Gastroesophageal sphincter (tissue), 4 donors: ENCODE measurements at regions not wholly inside any gene's neighbourhood (a gene's known extent, or its start where the extent isn't known, plus 50 kb on each side); places are given as distances from the start of the nearest gene placed in this dataset.
A peak's percentile ranks its signal among the peaks of the same experiment; 100 is the strongest.

ENCODE experiments used
- ATAC-seq: fragments of 150-250 bp; one replicate; pipeline ENCODE4 v1.9.1; 2016; ENCODE audit warnings: mild to moderate bottlenecking, moderate library complexity
- H3K27ac ChIP-seq, 4 donors: fragments of 200-600 bp; sonication (generic) in 3 of 4; 1 replicate in 3 of 4; 2 replicates in 1 of 4; pipeline ENCODE4 v1.5.1; 2016 to 2019
- H3K27me3 ChIP-seq: fragments of 200-600 bp; sonication (generic); one replicate; pipeline ENCODE4 v1.5.1; 2019
- H3K36me3 ChIP-seq, 2 donors: fragments of 200-600 bp; sonication (generic); one replicate each; pipeline ENCODE4 v1.5.1; 2019; ENCODE audit warnings: control low read depth in 1 of 2
- H3K4me1 ChIP-seq, 3 donors: fragments of 200-600 bp; sonication (generic); 1 replicate in 2 of 3; 2 replicates in 1 of 3; pipeline ENCODE4 v1.5.1; 2016 to 2019; ENCODE audit warnings: control low read depth in 2 of 3
- H3K4me3 ChIP-seq, 2 donors: fragments of 200-600 bp; sonication (generic); one replicate each; pipeline ENCODE4 v1.5.1; 2019; ENCODE audit warnings: mild to moderate bottlenecking in 1 of 2, moderate library complexity in 1 of 2
- H3K9me3 ChIP-seq, 3 donors: fragments of 200-600 bp; sonication (generic); one replicate each; pipeline ENCODE4 v1.5.1; 2017 to 2019; ENCODE audit warnings: control low read depth in 2 of 3
- EP300 ChIP-seq: sonication (generic); formaldehyde crosslinking; IDR thresholded peaks from one replicate; pipeline ENCODE4 v1.6.1; 2017; ENCODE audit warnings: antibody characterized with exemption, mild to moderate bottlenecking
- POLR2A ChIP-seq, 2 donors: fragments of 450-650 bp; IDR thresholded peaks; one replicate each; pipeline ENCODE4 v1.6.1; 2017; ENCODE audit warnings: antibody characterized with exemption in 2 of 2, mild to moderate bottlenecking in 2 of 2, moderate library complexity in 1 of 2
- POLR2AphosphoS5 ChIP-seq: sonication (generic); formaldehyde crosslinking; IDR thresholded peaks from one replicate; pipeline ENCODE4 v1.6.1; 2017; ENCODE audit warnings: antibody characterized with exemption
- WGBS, 2 donors: methylation state at CpG; one replicate each; pipeline ENCODE4 v1.1.5; 2018; ENCODE audit warnings: low coverage in 1 of 2; 5-methylcytosine and 5-hydroxymethylcytosine counted together
- TF ChIP-seq, protein P1 (sequence below), 4 experiments: fragments of 200-600 bp in 2 of 4; fragments of 450-650 bp in 2 of 4; sonication (generic) in 1 of 4; IDR thresholded peaks; one replicate each; pipeline ENCODE4 v1.5.1; 2017 to 2019; ENCODE audit warnings: antibody characterized with exemption in 4 of 4, mild to moderate bottlenecking in 2 of 4, moderate library complexity in 2 of 4

DNA sequence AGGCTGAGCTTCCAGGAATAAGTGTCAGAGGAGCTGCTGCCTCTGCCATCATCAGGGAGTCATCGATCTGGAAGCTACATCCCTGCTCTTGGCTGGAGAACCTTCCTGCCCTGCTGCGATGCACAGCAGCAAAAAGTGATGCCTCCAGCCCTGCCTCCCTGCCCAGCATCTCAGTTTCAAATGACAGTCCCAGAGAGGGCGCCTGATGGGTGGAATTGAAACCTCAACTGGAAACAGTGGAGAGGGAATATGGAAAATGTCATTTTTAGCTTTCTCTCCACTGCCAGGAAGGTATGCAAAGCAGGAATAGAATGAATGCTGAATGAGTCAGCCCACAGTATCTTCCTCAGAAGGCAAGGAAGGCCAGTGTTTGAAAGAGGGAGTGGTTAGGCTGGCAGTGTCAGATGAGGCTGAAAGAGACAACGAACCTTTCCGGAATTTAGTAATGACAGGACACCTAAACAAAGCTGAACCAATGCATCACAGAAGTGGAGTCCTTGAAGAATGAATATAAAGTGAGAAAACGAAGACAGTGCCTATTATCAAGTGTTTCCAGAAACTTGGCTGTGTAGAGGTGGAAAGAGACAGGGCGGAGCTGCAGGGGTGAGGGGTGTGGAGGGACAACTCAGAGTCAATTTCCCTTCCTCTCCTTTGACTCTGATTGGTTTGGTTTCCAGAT lies 153.9 kb upstream of the NDUFV2 start:
- Histone ChIP-seq H3K36me3 (no peaks in the 10 kb centered on the region), H3K4me1 (peaks cover 0 to 11% (median 0%) of the 10 kb centered on the region in 3 donors), H3K9me3 (no peaks in the 10 kb centered on the region), H3K27ac (peak overlapping the region; percentile 43 to 90 (median 78)), H3K4me3 (no peak overlapping the region), H3K27me3 (no peaks in the 10 kb centered on the region)
- WGBS, 2 donors = 20 to 40% methylated on average over 1 to 5 of the region's 7 CpGs
- TF ChIP-seq POLR2AphosphoS5 (peak; percentile 73), POLR2A (IDR thresholded peaks at IDR 0.05) (no peak)
- ATAC-seq = peak; percentile 74

DNA sequence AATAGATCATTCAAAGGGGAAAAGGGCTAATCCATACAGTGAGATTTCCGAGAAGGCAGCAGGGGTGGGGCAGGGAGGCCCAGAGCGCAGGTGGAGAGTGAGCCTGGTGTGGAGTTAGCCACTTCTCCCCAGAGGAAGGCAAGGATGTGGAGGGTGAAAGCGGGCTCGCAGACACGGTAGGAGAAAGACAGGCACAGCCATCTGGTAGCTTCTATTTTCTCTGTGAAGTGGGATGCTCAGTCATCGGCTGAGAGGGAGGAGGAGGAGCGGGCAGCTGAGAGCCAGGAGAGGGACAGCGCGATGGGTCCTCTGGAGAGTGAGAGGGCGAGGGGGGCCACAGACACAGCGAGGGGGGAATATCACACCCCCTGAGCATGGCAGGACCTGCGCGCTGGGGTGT lies 153.3 kb upstream of the NDUFV2 start:
- no peaks in the 10 kb centered on the region for H3K9me3 ChIP-seq
- peaks cover 0 to 11% (median 0%) of the 10 kb centered on the region in 3 donors for H3K4me1 ChIP-seq
- TF ChIP-seq, protein P1, sequence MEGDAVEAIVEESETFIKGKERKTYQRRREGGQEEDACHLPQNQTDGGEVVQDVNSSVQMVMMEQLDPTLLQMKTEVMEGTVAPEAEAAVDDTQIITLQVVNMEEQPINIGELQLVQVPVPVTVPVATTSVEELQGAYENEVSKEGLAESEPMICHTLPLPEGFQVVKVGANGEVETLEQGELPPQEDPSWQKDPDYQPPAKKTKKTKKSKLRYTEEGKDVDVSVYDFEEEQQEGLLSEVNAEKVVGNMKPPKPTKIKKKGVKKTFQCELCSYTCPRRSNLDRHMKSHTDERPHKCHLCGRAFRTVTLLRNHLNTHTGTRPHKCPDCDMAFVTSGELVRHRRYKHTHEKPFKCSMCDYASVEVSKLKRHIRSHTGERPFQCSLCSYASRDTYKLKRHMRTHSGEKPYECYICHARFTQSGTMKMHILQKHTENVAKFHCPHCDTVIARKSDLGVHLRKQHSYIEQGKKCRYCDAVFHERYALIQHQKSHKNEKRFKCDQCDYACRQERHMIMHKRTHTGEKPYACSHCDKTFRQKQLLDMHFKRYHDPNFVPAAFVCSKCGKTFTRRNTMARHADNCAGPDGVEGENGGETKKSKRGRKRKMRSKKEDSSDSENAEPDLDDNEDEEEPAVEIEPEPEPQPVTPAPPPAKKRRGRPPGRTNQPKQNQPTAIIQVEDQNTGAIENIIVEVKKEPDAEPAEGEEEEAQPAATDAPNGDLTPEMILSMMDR (IDR thresholded peaks at IDR 0.05) = no peak
- TF ChIP-seq EP300 (no peak), POLR2A (IDR thresholded peaks at IDR 0.05) (no peak), POLR2AphosphoS5 (no peak)
- ATAC-seq = peak; percentile 28
- 19 to 31% methylated on average over 8 to 10 of the region's 13 CpGs for WGBS, 2 donors
- H3K36me3 ChIP-seq = no peaks in the 10 kb centered on the region
- H3K27ac ChIP-seq = peak overlapping the region in 3 of 4 donors; percentile 71 to 90 (median 86)
- H3K4me3 ChIP-seq = no peak overlapping the region
- no peaks in the 10 kb centered on the region for H3K27me3 ChIP-seq

DNA sequence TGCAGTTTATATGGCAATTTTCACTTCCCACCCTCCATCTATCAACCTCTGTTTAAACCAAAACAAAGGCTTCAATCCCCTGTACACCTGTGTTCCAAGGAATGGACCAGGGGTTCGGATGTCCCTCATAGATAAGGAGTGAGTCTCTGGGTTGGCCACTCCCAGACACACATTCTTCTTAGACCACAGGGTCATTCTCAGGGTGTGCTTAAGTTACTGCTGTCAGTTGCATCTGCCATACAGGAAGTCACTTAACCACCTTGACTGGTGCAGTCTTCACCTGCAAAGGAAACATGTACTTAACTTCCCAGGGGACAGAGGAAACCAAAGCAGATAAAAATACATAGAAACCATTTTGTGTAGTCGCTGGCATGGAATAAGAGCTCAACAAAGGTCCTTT lies 151.0 kb upstream of the NDUFV2 start:
- 83 to 85% methylated on average over 2 of the region's 2 CpGs for WGBS, 2 donors
- Histone ChIP-seq H3K36me3 (no peaks in the 10 kb centered on the region), H3K4me1 (peaks cover 0 to 11% (median 0%) of the 10 kb centered on the region in 3 donors), H3K9me3 (no peaks in the 10 kb centered on the region), H3K27me3 (no peaks in the 10 kb centered on the region), H3K4me3 (no peak overlapping the region), H3K27ac (no peak overlapping the region)
- TF ChIP-seq EP300 (no peak), POLR2A (IDR thresholded peaks at IDR 0.05) (no peak), POLR2AphosphoS5 (no peak)
- TF ChIP-seq, protein P1 (IDR thresholded peaks at IDR 0.05) = no peak
- ATAC-seq = no peak

DNA sequence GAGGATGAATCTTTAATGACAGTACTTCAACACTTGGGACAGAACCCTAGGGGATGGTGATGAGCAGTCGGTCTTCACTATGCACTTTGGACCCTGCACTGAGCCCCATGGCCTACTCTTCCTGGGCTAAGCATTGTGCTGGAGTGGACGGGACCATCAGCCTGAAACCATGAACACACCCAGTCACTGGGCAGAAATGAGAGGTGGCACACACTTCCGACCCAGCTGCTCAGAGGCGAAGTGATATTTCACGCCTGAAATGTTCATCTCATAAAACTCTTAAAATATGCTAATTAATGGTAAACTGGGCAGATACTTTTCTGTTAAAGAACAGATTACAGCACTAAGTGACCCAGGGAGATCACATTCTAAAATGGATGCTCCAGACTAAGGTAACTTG lies 150.3 kb upstream of the NDUFV2 start:
- no peaks in the 10 kb centered on the region for H3K9me3 ChIP-seq
- peaks cover 0 to 11% (median 0%) of the 10 kb centered on the region in 3 donors for H3K4me1 ChIP-seq
- TF ChIP-seq, protein P1 (IDR thresholded peaks at IDR 0.05) = no peak
- TF ChIP-seq POLR2A (IDR thresholded peaks at IDR 0.05) (no peak), POLR2AphosphoS5 (no peak), EP300 (no peak)
- 100% methylated on average over 2 of the region's 5 CpGs; no CpG with 5 or more reads in 1 of the 2 donors for WGBS, 2 donors
- H3K27ac ChIP-seq = no peak overlapping the region
- ATAC-seq = no peak
- H3K27me3 ChIP-seq = no peaks in the 10 kb centered on the region
- no peak overlapping the region for H3K4me3 ChIP-seq
- H3K36me3 ChIP-seq = no peaks in the 10 kb centered on the region

DNA sequence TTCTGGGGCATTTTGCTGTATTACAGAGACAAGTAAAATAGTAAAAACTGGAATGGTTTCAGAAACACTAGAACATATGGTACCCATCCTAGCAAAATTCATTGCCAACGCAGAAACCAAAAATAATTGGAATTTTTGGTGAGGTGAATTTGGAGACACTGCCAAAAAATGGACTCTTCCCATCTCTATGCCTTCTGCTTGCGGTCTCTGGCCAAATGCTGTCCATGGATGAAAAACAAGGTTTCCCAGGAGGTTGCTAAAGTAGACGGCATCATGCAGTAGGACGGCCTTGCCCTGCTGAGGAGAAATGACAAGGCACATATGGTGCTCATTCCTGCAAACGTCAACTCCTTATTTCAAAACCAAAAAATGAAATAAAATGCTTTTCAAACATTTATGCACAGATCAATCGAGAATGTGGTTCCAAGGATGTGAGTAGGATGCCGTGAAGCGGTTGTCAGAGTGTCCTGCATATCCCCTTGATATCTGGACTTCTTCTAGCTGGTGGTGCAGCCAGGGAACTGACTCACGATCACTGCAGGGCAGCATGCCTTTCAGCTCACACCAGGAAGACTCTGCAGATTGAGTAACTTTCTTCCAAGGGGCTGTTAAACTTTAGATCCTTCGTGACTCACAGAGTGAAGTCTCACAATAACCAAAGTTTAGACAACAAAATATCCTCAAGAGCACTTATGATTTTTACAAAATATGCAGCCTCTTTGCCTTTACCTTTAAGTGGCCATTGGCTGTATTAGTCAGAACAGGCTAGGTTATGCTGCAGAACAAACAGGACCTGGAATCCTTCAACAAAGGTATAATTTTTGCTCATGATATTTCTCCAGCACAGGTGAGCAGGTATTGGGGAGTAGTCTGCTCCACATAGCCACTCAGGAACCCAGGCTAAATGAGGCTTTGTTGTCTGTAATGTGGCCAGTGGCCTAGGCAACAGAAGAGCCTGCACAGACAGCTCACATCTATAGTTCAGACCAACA lies 149.4 kb upstream of the NDUFV2 start:
- Histone ChIP-seq H3K27ac (no peak overlapping the region), H3K36me3 (no peaks in the 10 kb centered on the region), H3K27me3 (no peaks in the 10 kb centered on the region), H3K4me3 (no peak overlapping the region), H3K9me3 (no peaks in the 10 kb centered on the region), H3K4me1 (peaks cover 0 to 11% (median 0%) of the 10 kb centered on the region in 3 donors)
- no peak for ATAC-seq
- TF ChIP-seq POLR2AphosphoS5 (no peak), POLR2A (IDR thresholded peaks at IDR 0.05) (no peak)
- WGBS, 2 donors = 57 to 68% methylated on average over 7 to 10 of the region's 10 CpGs
